ENCODE measurements at regions not wholly inside any gene's neighbourhood (a gene's known extent, or its start where the extent isn't known, plus 50 kb on each side); places are given as distances from the start of the nearest gene placed in this dataset.

- POLR2A ChIA-PET, result interaction anchor here (1.1 kb wide), 2 partner anchors 34 to 48 kb away, joined by 3 read pairs; no protein-coding TSS in a partner anchor
- H3K4me1 Mint-ChIP-seq (ENCODE audit: low read depth), result peaks cover 38% of the 10 kb centered on the region
Measured at GRCh38 chr6:37551446-37551845, 51.8 kb upstream of the CCDC167 start.

DNA sequence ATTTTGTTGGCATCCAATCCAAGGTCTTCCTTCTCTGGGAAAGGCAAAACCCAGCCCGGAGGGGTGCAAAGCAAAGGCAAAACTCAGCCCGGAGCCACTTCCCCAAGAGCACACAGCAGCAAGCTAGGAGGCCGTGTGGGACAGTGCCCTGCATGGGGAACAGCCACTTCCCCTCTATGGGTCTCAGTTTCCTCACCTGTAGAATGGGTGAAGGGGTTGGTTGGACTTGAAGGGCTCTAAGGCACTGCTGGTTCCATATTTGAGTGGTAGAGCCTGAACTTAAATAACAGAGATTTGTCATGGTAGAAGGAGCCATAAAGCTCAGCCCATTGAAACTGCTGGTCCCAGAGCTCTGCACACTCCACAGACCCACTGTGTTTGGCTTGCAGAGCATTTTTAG, 51.3 kb upstream of the CCDC167 start:
- no peaks in the 10 kb centered on the region for H3K27me3 Mint-ChIP-seq
- DNase-seq (no peak), ATAC-seq (ENCODE audit: poor library complexity) (no peak)
- ChIA-PET POLR2A (interaction anchor here (1.1 kb wide), 2 partner anchors 34 to 47 kb away, joined by 3 read pairs; no protein-coding TSS in a partner anchor), CTCF (no interaction called here)
- no peak overlapping the region for H3K27ac Mint-ChIP-seq
- H3K4me1 ChIP-seq (ENCODE audit: insufficient read depth, low read length), result peaks cover 37% of the 10 kb centered on the region
- TF ChIP-seq, protein P1, sequence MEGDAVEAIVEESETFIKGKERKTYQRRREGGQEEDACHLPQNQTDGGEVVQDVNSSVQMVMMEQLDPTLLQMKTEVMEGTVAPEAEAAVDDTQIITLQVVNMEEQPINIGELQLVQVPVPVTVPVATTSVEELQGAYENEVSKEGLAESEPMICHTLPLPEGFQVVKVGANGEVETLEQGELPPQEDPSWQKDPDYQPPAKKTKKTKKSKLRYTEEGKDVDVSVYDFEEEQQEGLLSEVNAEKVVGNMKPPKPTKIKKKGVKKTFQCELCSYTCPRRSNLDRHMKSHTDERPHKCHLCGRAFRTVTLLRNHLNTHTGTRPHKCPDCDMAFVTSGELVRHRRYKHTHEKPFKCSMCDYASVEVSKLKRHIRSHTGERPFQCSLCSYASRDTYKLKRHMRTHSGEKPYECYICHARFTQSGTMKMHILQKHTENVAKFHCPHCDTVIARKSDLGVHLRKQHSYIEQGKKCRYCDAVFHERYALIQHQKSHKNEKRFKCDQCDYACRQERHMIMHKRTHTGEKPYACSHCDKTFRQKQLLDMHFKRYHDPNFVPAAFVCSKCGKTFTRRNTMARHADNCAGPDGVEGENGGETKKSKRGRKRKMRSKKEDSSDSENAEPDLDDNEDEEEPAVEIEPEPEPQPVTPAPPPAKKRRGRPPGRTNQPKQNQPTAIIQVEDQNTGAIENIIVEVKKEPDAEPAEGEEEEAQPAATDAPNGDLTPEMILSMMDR (IDR thresholded peaks at IDR 0.05), result no peak
- no peaks in the 10 kb centered on the region for H3K36me3 ChIP-seq (ENCODE audit: insufficient read depth, low read length)
- H3K4me3 Mint-ChIP-seq, result no peak overlapping the region
- H3K27me3 ChIP-seq (ENCODE audit: control insufficient read depth in 1 of 2, insufficient read depth in 2 of 2, low read length in 2 of 2), result no peaks in the 10 kb centered on the region
- H3K27ac ChIP-seq (ENCODE audit: low read depth in 1 of 2, low read length in 2 of 2), result no peak overlapping the region
- H3K4me3 ChIP-seq (ENCODE audit: low read length), result no peak overlapping the region
- no peaks in the 10 kb centered on the region for H3K9me3 ChIP-seq (ENCODE audit: control insufficient read depth in 1 of 2, insufficient read depth in 1 of 2, low read length in 2 of 2)
- peaks cover 38% of the 10 kb centered on the region for H3K4me1 Mint-ChIP-seq (ENCODE audit: low read depth)
- no peaks in the 10 kb centered on the region for H3K36me3 Mint-ChIP-seq (ENCODE audit: low read depth)
- H3K9me3 Mint-ChIP-seq, result no peaks in the 10 kb centered on the region
- intact Hi-C loops (cut with DNase I, micrococcal nuclease), result no loop called here

More at GRCh38 chr6:37551446-37551845, 51.8 kb upstream of the CCDC167 start:
- Mint-ChIP-seq H3K27me3 (no peaks in the 10 kb centered on the region), H3K36me3 (ENCODE audit: low read depth) (no peaks in the 10 kb centered on the region), H3K9me3 (no peaks in the 10 kb centered on the region), H3K4me3 (no peak overlapping the region), H3K27ac (no peak overlapping the region)
- intact Hi-C loops (cut with DNase I, micrococcal nuclease), result no loop called here
- ATAC-seq (ENCODE audit: poor library complexity) (no peak), DNase-seq (no peak)
- TF ChIP-seq, protein P1 (IDR thresholded peaks at IDR 0.05), result no peak
- no peaks in the 10 kb centered on the region for H3K36me3 ChIP-seq (ENCODE audit: insufficient read depth, low read length)
- H3K27ac ChIP-seq (ENCODE audit: low read depth in 1 of 2, low read length in 2 of 2), result no peak overlapping the region
- H3K27me3 ChIP-seq (ENCODE audit: control insufficient read depth in 1 of 2, insufficient read depth in 2 of 2, low read length in 2 of 2), result no peaks in the 10 kb centered on the region
- H3K4me1 ChIP-seq (ENCODE audit: insufficient read depth, low read length), result peaks cover 33% of the 10 kb centered on the region
- CTCF ChIA-PET, result no interaction called here
- no peaks in the 10 kb centered on the region for H3K9me3 ChIP-seq (ENCODE audit: control insufficient read depth in 1 of 2, insufficient read depth in 1 of 2, low read length in 2 of 2)
- H3K4me3 ChIP-seq (ENCODE audit: low read length), result no peak overlapping the region

DNA sequence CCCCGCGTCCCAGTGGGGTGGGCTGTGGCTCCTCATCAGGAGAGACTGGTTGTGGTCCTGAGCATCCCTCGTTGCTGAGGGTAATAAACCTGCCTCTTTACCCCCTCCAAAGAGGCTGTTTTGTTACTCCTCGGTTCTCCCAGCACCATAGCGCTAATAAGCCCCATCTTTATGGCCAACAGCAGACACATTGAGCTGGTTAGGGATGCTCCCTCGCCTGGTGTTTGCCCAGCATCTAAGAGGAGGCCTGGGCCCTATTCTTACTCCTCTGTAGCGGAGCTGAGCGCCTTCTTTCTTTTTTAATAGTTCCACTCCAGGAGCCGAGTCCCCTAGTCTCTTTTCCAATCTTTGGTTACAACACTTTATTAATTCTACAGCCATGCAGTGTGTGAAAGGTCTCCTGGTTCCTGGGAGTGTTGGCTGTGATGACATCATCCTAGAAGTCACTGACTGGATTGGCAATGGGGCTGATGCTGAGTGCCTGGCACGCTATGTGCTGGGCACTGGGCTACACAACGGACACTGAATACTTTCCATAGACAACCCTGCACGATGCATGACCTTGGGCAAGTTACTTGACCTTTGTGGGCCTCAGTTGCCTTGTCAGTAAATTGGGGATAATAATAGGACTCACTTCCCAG, 50.6 kb upstream of the CCDC167 start:
- Histone ChIP-seq H3K4me1 (ENCODE audit: insufficient read depth, low read length) (peaks cover 40% of the 10 kb centered on the region), H3K4me3 (ENCODE audit: low read length) (no peak overlapping the region), H3K9me3 (ENCODE audit: control insufficient read depth in 1 of 2, insufficient read depth in 1 of 2, low read length in 2 of 2) (no peaks in the 10 kb centered on the region), H3K36me3 (ENCODE audit: insufficient read depth, low read length) (no peaks in the 10 kb centered on the region), H3K27ac (ENCODE audit: low read depth in 1 of 2, low read length in 2 of 2) (no peak overlapping the region), H3K27me3 (ENCODE audit: control insufficient read depth in 1 of 2, insufficient read depth in 2 of 2, low read length in 2 of 2) (no peaks in the 10 kb centered on the region)
- intact Hi-C loops (cut with DNase I, micrococcal nuclease), result no loop called here
- Mint-ChIP-seq H3K27me3 (no peaks in the 10 kb centered on the region), H3K4me1 (ENCODE audit: low read depth) (peaks cover 40% of the 10 kb centered on the region), H3K27ac (no peak overlapping the region), H3K36me3 (ENCODE audit: low read depth) (no peaks in the 10 kb centered on the region), H3K9me3 (no peaks in the 10 kb centered on the region), H3K4me3 (no peak overlapping the region)
- DNase-seq (no peak), ATAC-seq (ENCODE audit: poor library complexity) (no peak)
- ChIA-PET POLR2A (interaction anchor here (1.9 kb wide), 1 partner anchor 34 kb away, joined by 5 read pairs; no protein-coding TSS in a partner anchor), CTCF (no interaction called here)
- TF ChIP-seq, protein P1 (IDR thresholded peaks at IDR 0.05), result no peak
